ENCODE measurements at regions not wholly inside any gene's neighbourhood (a gene's known extent, or its start where the extent isn't known, plus 50 kb on each side); places are given as distances from the start of the nearest gene placed in this dataset.

GRCh38 chrX:36436361-36436760, 516.8 kb downstream of the CFAP47 start:
- DNase-seq (ENCODE audit: low read depth in 2 of 3, low spot score in 2 of 3) = no peak

GRCh38 chrX:36443007-36443406, 523.5 kb downstream of the CFAP47 start:
- no peak for DNase-seq (ENCODE audit: low read depth in 2 of 3, low spot score in 2 of 3)

GRCh38 chrX:36445566-36445965, 526.0 kb downstream of the CFAP47 start:
- DNase-seq (ENCODE audit: low read depth in 2 of 3, low spot score in 2 of 3) = no peak

DNA sequence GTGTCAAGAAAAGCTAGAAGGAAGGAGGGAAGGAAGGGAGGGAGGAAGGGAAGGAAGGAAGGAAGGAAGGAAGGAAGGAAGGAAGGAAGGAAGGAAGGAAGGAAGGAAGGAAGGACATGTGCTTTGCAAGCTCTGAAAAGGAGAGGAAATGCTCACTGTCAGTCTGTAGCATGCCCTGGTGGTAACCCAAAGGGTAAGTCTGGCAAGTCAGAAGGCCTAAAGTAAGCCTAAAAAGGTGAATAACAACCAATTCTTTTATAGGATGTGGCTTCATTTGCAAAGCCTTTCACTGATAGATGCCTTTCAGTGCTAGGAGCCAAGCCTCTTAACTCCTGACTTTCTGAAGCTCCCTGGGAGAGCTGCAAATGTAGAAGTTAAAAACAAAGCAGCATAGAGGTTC, 542.6 kb downstream of the CFAP47 start:
- no peak for DNase-seq (ENCODE audit: low read depth in 2 of 3, low spot score in 2 of 3)

GRCh38 chrX:36480441-36480990, 527.6 kb upstream of the FAM47C start:
- DNase-seq (ENCODE audit: low read depth in 2 of 3, low spot score in 2 of 3) = no peak

DNA sequence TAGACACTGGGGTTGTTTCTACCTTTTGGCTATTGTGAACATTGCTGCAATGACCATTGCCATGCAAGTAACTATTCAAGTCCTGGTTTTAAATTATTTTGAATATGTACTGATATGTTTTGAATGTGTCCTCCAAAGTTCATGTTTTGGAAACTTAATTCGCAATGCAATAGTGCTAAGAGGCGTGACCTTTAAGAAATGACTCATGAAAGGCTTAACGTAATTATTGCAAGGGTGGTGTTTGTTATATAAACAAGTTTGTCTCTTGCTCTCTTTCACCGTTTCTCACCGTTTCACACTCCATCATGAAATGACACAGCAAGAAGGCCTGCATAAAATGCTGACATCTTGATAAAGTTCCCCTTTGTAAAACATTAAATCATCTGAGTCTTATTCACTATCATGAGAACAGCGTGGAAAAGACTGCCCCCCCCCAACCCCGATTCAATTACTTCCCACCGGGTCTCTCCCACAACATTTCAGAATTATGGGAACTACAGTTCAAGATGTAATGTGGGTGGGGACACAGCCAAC, 506.9 kb upstream of the FAM47C start:
- DNase-seq (ENCODE audit: low read depth in 2 of 3, low spot score in 2 of 3) = no peak

- DNase-seq (ENCODE audit: low read depth in 2 of 3, low spot score in 2 of 3) = no peak
Measured at GRCh38 chrX:36504625-36505024, 503.5 kb upstream of the FAM47C start.

- no peak for DNase-seq (ENCODE audit: low read depth in 2 of 3, low spot score in 2 of 3)
Measured at GRCh38 chrX:36508042-36508441, 500.1 kb upstream of the FAM47C start.

DNA sequence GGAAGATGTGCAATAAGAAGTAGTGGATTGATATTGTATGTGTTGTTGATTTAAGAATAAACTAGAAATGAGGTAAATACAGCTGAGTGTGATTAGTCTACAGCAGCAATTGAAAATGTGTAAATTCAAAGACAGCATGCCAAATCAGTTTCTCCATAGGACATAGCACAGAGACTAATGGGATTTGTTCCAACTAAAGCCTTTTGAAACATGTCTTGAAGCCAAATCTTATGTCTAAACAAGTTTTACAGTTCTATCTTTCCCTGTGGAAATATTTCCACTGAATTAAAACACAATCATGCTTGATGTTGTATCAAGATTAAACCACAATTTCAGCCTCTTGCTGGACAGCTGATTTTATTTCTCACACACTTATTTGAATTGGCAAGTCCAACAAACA, 497.4 kb upstream of the FAM47C start:
- no peak for DNase-seq (ENCODE audit: low read depth in 2 of 3, low spot score in 2 of 3)

DNA sequence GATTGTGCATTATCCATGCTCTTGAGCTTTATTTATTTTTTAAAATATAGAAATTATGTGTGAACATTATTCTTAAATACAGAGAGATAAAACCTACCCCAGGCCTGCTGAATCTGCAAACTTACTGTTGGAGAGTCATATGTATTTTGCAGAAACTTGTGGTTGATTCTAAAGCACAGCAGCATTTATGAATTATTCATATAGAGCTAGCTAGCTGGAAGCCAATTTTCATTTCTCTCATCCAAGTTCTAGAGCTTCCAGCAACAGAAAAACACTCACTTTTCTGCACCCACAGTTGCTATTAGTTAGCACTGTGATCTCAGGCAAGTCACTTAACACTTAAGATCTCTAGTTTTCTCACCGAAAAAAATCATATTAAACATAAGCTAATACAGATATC, 479.5 kb upstream of the FAM47C start:
- no peak for DNase-seq (ENCODE audit: low read depth in 2 of 3, low spot score in 2 of 3)

- no peak for DNase-seq (ENCODE audit: low read depth in 2 of 3, low spot score in 2 of 3)
Measured at GRCh38 chrX:36534900-36535299, 473.3 kb upstream of the FAM47C start.

DNA sequence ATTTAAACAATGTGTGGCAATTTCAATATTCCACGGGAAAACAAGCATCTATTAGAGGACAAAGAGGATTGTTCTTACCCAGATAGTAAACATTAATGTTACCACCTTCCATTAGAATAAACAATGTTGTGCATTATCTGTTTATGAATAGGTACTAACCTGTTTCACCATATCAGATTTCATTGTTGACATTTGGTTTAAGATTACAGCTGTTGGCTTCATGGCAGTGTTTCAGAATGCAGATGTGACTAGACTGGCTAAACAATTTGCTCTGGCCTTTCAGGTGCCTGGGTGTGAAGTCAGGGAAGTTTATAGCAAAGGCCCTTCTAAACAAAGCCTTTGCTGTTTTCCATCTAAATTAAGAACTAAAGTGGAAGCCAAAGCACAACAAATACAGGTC, 464.7 kb upstream of the FAM47C start:
- DNase-seq (ENCODE audit: low read depth in 2 of 3, low spot score in 2 of 3) = no peak

GRCh38 chrX:36562986-36563385, 445.2 kb upstream of the FAM47C start:
- no peak for DNase-seq (ENCODE audit: low read depth in 2 of 3, low spot score in 2 of 3)

GRCh38 chrX:36568946-36569345, 439.2 kb upstream of the FAM47C start:
- no peak for DNase-seq (ENCODE audit: low read depth in 2 of 3, low spot score in 2 of 3)

DNA sequence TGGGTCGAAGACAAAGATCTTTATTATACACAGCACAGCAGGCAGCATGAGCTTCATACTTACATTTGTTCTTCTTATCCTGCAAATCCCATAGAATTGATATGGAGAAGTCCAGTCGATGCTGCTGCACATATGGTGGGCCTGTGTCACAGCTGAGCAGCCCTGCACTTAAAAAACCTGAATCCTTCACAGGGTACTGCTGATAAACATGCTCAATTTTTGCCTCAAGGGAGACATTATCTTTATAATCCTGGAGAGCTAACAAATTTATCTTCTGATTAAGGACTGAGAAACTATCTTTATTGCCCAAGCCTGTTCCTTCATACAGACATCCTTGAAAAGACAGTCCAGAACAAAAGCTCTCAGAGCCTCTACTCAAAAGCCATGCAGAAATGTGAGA, 434.4 kb upstream of the FAM47C start:
- no peak for DNase-seq (ENCODE audit: low read depth in 2 of 3, low spot score in 2 of 3)

- DNase-seq (ENCODE audit: low read depth in 2 of 3, low spot score in 2 of 3) = no peak
Measured at GRCh38 chrX:36575670-36576069, 432.5 kb upstream of the FAM47C start.

- no peak for DNase-seq (ENCODE audit: low read depth in 2 of 3, low spot score in 2 of 3)
Measured at GRCh38 chrX:36577006-36577405, 431.2 kb upstream of the FAM47C start.

DNA sequence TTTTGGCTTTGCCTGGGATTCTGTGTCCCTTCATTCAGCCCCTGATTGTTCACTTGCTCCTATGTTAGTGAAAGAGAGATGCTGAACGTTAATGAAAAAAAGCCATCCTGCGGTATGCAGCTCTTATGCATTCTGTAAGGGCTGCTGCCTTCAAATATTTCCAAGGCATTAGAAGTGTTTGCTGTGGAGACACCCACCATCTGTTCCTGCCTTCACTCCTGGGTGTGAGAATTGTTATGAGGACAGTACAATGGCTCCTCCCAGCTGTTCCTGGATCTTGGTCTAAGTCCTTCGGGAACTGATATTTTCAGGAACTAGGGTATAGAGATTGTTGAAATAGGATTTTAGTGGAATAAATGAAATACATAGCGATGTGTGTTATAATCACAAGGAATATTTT, 427.1 kb upstream of the FAM47C start:
- no peak for DNase-seq (ENCODE audit: low read depth in 2 of 3, low spot score in 2 of 3)

GRCh38 chrX:36583674-36584073, 424.5 kb upstream of the FAM47C start:
- no peak for DNase-seq (ENCODE audit: low read depth in 2 of 3, low spot score in 2 of 3)

DNA sequence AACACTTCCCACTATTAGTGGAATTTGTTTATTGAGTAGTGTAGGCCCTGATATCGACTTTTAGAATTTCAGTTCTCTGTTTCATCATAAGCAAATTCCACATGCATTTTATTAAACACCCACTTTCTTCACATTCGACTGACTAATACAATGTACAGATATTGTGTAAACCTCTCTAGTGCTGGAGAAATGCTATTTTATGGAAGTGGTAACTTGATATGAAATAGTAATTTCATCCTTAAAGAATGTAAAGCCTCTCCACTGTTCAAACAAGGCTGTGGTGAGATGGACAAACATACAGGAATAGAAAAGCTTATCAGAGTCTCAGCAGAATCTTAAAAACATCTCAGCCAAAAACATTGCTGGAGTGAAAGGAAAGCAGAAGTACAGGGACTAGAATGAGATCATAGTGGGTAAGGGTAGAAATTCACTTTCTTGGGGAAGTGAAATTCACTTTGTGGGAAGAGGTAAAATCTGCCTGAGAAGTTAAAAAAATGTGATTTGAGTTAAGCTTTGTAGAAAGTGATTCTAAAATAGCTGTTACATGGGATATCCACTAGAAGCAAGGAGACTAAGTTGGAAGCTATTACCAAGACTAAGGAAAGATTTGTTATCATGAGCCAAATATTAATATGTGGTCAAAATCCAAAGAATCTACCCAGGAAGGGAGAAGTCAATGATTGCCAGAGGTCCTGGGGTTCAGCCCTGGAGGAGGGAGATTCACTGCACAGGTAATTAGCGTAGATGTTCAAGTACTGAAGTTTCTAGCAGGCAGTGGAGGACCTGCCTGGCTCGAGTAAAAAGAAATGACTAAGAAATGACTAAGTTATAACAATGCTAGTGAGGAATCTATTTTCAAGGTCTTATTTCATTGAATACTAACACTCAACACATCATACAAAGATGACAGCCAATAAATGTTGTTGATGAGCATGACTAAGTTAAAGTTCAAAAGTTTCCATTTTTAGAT, 398.3 kb upstream of the FAM47C start:
- DNase-seq (ENCODE audit: low read depth in 2 of 3, low spot score in 2 of 3) = no peak

DNA sequence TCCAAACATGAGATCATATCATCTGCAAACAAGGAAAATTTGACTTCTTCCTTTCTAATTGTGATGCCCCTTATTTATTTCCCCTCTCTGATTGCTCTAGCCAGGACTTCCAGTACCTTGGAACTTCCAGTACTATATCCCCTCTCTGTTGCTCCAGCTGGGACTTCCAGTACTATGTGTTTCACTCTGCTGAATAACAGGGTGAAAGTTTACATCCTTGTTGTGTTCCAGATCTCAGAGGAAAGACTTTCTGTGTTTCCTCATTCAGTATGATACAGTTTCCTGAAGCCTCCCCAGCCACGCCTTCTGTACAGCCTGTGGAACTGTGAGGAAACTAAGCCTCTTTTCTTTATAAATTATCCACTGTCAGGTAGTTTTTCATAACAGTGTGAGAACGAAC, 381.3 kb upstream of the FAM47C start:
- no peak for DNase-seq (ENCODE audit: low read depth in 2 of 3, low spot score in 2 of 3)

- DNase-seq (ENCODE audit: low read depth in 2 of 3, low spot score in 2 of 3) = no peak
Measured at GRCh38 chrX:36640232-36640631, 367.9 kb upstream of the FAM47C start.

Measured in hematopoietic multipotent progenitor cell (in vitro differentiated cells).